Stomach (tissue), 4 donors: ENCODE measurements at regions not wholly inside any gene's neighbourhood (a gene's known extent, or its start where the extent isn't known, plus 50 kb on each side); places are given as distances from the start of the nearest gene placed in this dataset.

ENCODE experiments used
- EP300 ChIP-seq: sonication (generic); formaldehyde crosslinking; IDR thresholded peaks from one replicate; pipeline ENCODE4 v1.6.1; 2017; ENCODE audit warnings: antibody characterized with exemption
- TF ChIP-seq, protein P1 (sequence below), 7 experiments: fragments of 450-650 bp in 4 of 7; fragments of 200-600 bp in 3 of 7; sonication (generic) in 3 of 7; IDR thresholded peaks; one replicate each; pipeline ENCODE4 v1.5.1; 2016 to 2019; ENCODE audit warnings: antibody characterized with exemption in 7 of 7, control low read depth in 2 of 7, mild to moderate bottlenecking in 1 of 7

DNA sequence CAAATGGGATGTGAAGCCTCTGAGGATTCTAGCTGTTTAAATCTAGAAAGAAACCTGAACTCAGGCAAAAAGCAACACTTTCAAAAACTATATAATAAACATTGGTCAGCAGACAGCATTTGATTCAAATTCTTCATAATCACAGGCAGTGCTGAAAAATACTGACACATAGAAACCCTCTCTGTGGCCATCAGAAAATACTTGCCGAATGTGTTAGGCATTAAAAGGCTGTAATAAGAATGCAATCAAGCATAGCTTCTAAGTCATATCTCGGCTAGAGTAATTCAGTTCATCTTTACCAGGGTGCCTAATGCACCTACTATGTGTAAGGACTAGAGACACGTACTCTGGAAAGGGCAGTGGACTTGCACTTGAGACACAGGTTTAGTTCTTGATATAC, 405.3 kb upstream of the SGCD start:
- TF ChIP-seq, protein P1, sequence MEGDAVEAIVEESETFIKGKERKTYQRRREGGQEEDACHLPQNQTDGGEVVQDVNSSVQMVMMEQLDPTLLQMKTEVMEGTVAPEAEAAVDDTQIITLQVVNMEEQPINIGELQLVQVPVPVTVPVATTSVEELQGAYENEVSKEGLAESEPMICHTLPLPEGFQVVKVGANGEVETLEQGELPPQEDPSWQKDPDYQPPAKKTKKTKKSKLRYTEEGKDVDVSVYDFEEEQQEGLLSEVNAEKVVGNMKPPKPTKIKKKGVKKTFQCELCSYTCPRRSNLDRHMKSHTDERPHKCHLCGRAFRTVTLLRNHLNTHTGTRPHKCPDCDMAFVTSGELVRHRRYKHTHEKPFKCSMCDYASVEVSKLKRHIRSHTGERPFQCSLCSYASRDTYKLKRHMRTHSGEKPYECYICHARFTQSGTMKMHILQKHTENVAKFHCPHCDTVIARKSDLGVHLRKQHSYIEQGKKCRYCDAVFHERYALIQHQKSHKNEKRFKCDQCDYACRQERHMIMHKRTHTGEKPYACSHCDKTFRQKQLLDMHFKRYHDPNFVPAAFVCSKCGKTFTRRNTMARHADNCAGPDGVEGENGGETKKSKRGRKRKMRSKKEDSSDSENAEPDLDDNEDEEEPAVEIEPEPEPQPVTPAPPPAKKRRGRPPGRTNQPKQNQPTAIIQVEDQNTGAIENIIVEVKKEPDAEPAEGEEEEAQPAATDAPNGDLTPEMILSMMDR (IDR thresholded peaks at IDR 0.05), result no peak
- no peak for TF ChIP-seq EP300
